GM12878 (cell line): ENCODE measurements at regions not wholly inside any gene's neighbourhood (a gene's known extent, or its start where the extent isn't known, plus 50 kb on each side); places are given as distances from the start of the nearest gene placed in this dataset.

ENCODE experiments used
- ATAC-seq: fragments of 200-7000 bp; cut with Tn5 transposase; 3 replicates; pipeline ENCODE4 v1.9.1; 2020; ENCODE audit warnings: mild to moderate bottlenecking, moderate library complexity
- BruUV-seq: library from RNA; stranded (reverse); fragments of 400-500 nt; replicated peaks from 2 replicates; lab custom pipeline; 2021; lab: Mats Ljungman, UMichigan
- CTCF ChIA-PET: fragments of 300-600 bp; sonication (Branson Sonifier 250); formaldehyde crosslinking; extraction: SDS; loops from one replicate; lab custom pipeline; 2021; ENCODE audit warnings: inconsistent platforms; lab: Yijun Ruan, JAX
- POLR2A ChIA-PET: fragments of 350-600 bp; formaldehyde crosslinking; extraction: SDS; loops from one replicate; lab custom pipeline; 2021; ENCODE audit warnings: inconsistent platforms; lab: Charles Lee
- RAD21 ChIA-PET: fragments of 300-600 bp; sonication (Branson Sonifier 250); formaldehyde crosslinking; loops from one replicate; lab custom pipeline; 2023; ENCODE audit warnings: antibody characterized with exemption; ENCODE audit not compliant: unreplicated experiment; lab: Charles Lee
- SMC1A ChIA-PET: fragments of 300-600 bp; sonication (Branson Sonifier 250); formaldehyde crosslinking; loops from one replicate; lab custom pipeline; 2023; ENCODE audit not compliant: unreplicated experiment, uncharacterized antibody; lab: Charles Lee
- DNase-seq: peaks from one replicate; pipeline ENCODE4 v3.0.0-alpha.2; 2011; ENCODE audit warnings: low read depth, low spot score
- FAIRE-seq: peaks from 3 replicates; lab custom pipeline; 2011; peaks lifted over from hg19 to GRCh38; lab: Jason Lieb, UNC
- H2AFZ ChIP-seq: 2 replicates; pipeline ENCODE4 v1.6.0; 2011; ENCODE audit warnings: low read depth, low read length, control low read depth; ENCODE audit not compliant: control insufficient read depth
- H3K27ac ChIP-seq: 2 replicates; pipeline ENCODE4 v1.5.1; 2011; ENCODE audit warnings: control low read depth; ENCODE audit not compliant: control insufficient read depth, insufficient read depth
- H3K27me3 ChIP-seq, 2 experiments: replicated peaks in 1 of 2; 2 replicates each; pipeline versions ENCODE4 v1.6.0 to v1.6.1; 2011; ENCODE audit warnings: low read length in 1 of 2; ENCODE audit not compliant: control insufficient read depth in 2 of 2, insufficient read depth in 2 of 2
- H3K36me3 ChIP-seq, 2 experiments: 2 replicates each; pipeline ENCODE4 v1.5.1; 2011; ENCODE audit warnings: low read length in 1 of 2; ENCODE audit not compliant: control insufficient read depth in 2 of 2, insufficient read depth in 2 of 2
- H3K4me1 ChIP-seq: 2 replicates; pipeline ENCODE4 v1.6.1; 2011; ENCODE audit warnings: mild to moderate bottlenecking, low read length, moderate library complexity, mixed read lengths; ENCODE audit not compliant: control insufficient read depth, insufficient read depth
- H3K4me2 ChIP-seq: 2 replicates; pipeline ENCODE4 v1.6.0; 2011; ENCODE audit warnings: control low read depth; ENCODE audit not compliant: control insufficient read depth, insufficient read depth
- H3K4me3 ChIP-seq: fragments of 200-600 bp; sonication (generic); 2 replicates; pipeline ENCODE4 v1.5.1; 2016
- H3K79me2 ChIP-seq: 2 replicates; pipeline ENCODE4 v1.6.0; 2011; ENCODE audit warnings: low read length; ENCODE audit not compliant: control insufficient read depth, insufficient read depth
- H3K9ac ChIP-seq: 2 replicates; pipeline ENCODE4 v1.8.0; 2011; ENCODE audit warnings: low read length, control low read depth, mixed read lengths; ENCODE audit not compliant: control insufficient read depth, insufficient read depth
- H3K9me3 ChIP-seq: replicated peaks from 3 replicates; pipeline ENCODE4 v1.5.1; 2011; ENCODE audit warnings: mild to moderate bottlenecking, low read length; ENCODE audit not compliant: control insufficient read depth, insufficient read depth
- H4K20me1 ChIP-seq: 2 replicates; pipeline ENCODE4 v1.6.0; 2011; ENCODE audit not compliant: control insufficient read depth, insufficient read depth
- BCL11A ChIP-seq: IDR thresholded peaks from 2 replicates; pipeline ENCODE4 v1.6.1; 2011; ENCODE audit warnings: low read depth, low read length
- BRCA1 ChIP-seq: IDR thresholded peaks from 2 replicates; pipeline ENCODE4 v1.6.1; 2011; ENCODE audit warnings: low read depth, low read length, improper control_type of control experiment
- FOXK2 ChIP-seq: fragments of 450-650 bp; IDR thresholded peaks from 2 replicates; pipeline ENCODE4 v1.6.1; 2017; ENCODE audit warnings: mild to moderate bottlenecking, moderate library complexity
- FOXM1 ChIP-seq: IDR thresholded peaks from 2 replicates; pipeline ENCODE4 v1.6.1; 2012; ENCODE audit warnings: low read depth, mild to moderate bottlenecking, inconsistent platforms, low read length, moderate library complexity
- IKZF1 ChIP-seq: fragments of 450-650 bp; conservative IDR thresholded peaks from 2 replicates; pipeline ENCODE4 v1.6.1; 2017; ENCODE audit warnings: antibody characterized with exemption, mild to moderate bottlenecking
- IKZF2 ChIP-seq, 2 experiments: fragments of 450-650 bp; IDR thresholded peaks; 2 replicates each; pipeline ENCODE4 v1.6.1; 2017; ENCODE audit warnings: mild to moderate bottlenecking in 2 of 2, moderate library complexity in 2 of 2
- JUND ChIP-seq: IDR thresholded peaks from 2 replicates; pipeline ENCODE4 v1.6.1; 2012; ENCODE audit warnings: low read depth, mild to moderate bottlenecking, low read length, improper control_type of control experiment, moderate library complexity
- MEF2A ChIP-seq: IDR thresholded peaks from 2 replicates; pipeline ENCODE4 v1.6.1; 2011; ENCODE audit warnings: low read depth, mild to moderate bottlenecking, low read length, moderate library complexity; ENCODE audit not compliant: insufficient read depth
- MEF2B ChIP-seq: fragments of 450-650 bp; IDR thresholded peaks from 2 replicates; pipeline ENCODE4 v1.6.1; 2018; ENCODE audit warnings: mild to moderate bottlenecking, moderate library complexity; ENCODE audit not compliant: partially characterized antibody, poor library complexity, severe bottlenecking
- NR2F1 ChIP-seq: fragments of 450-650 bp; conservative IDR thresholded peaks from 2 replicates; pipeline ENCODE4 v1.6.1; 2017; ENCODE audit warnings: mild to moderate bottlenecking
- PML ChIP-seq: IDR thresholded peaks from 2 replicates; pipeline ENCODE4 v1.6.1; 2012; ENCODE audit warnings: low read length, inconsistent platforms
- SIN3A ChIP-seq: IDR thresholded peaks from 2 replicates; pipeline ENCODE4 v1.6.1; 2012; ENCODE audit warnings: low read depth, low read length, improper control_type of control experiment
- SIX5 ChIP-seq: IDR thresholded peaks from 2 replicates; pipeline ENCODE4 v1.6.1; 2011; ENCODE audit warnings: mild to moderate bottlenecking, low read depth, low read length, moderate library complexity; ENCODE audit not compliant: severe bottlenecking
- SREBF2 ChIP-seq: IDR thresholded peaks from 2 replicates; pipeline ENCODE4 v1.6.1; 2012; ENCODE audit warnings: mild to moderate bottlenecking, low read length
- TCF3 ChIP-seq: IDR thresholded peaks from 2 replicates; pipeline ENCODE4 v1.6.1; 2012; ENCODE audit warnings: low read depth, mild to moderate bottlenecking, low read length, borderline replicate concordance; ENCODE audit not compliant: insufficient read depth
- WGBS: methylation state at CpG from one replicate; pipeline ENCODE4 v1.1.6; 2016; ENCODE audit warnings: low lambda C conversion rate; ENCODE audit not compliant: insufficient replicate concordance, insufficient coverage; ENCODE audit errors: missing lambda C conversion rate; 5-methylcytosine and 5-hydroxymethylcytosine counted together
- in situ Hi-C: fragments of 300-500 bp; cut with MboI; formaldehyde crosslinking; loops from 9 replicates; pipeline ENCODE4 v1.14.3; 2018; ENCODE audit warnings: mixed read lengths
- intact Hi-C: fragments of 100-400 bp; cut with micrococcal nuclease; formaldehyde crosslinking; loops from one replicate; pipeline ENCODE4 v1.14.2; 2022; ENCODE audit not compliant: unreplicated experiment
- TF ChIP-seq, protein P1 (sequence below): fragments of 450-650 bp; IDR thresholded peaks from 2 replicates; pipeline ENCODE4 v1.6.1; 2017; ENCODE audit warnings: low read depth, mild to moderate bottlenecking, moderate library complexity
- TF ChIP-seq, protein P2 (sequence below): fragments of 450-650 bp; conservative IDR thresholded peaks from 2 replicates; pipeline ENCODE4 v1.6.1; 2017; ENCODE audit warnings: mild to moderate bottlenecking, moderate library complexity

DNA sequence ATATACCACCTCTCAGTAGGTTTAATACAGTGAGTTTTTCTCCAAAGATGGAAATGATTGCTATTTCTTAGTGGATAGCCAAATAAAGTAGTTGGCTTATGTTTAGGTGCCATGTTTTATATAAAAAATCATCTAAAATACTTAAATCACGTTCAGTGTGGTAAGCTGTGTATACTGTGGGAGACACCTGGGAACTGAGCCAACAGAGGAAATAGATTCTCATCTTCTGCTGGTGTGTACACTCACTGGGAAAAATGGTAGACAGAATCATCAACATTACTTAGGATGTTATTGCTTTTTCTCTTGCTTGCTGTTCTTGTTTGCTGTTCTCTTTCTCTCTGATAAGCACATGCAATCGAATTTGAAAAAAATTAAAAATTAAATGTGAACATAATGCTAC lies 112.6 kb upstream of the MB21D2 start:
- H2AFZ ChIP-seq, result no peak overlapping the region
- SMC1A ChIA-PET, result interaction anchor here (1.1 kb wide), 1 partner anchor 11 kb away, joined by 3 read pairs; no protein-coding TSS in a partner anchor
- ATAC-seq (no peak), DNase-seq (no peak), FAIRE-seq (no peak)
- no peaks in the 10 kb centered on the region for H3K36me3 ChIP-seq
- intact Hi-C loops, result loop anchor here (10.0 kb wide), 1 partner anchor 555 kb away; no protein-coding TSS in a partner anchor
- no peak overlapping the region for H3K4me3 ChIP-seq
- no peak overlapping the region for H3K27ac ChIP-seq
- RAD21 ChIA-PET, result no interaction called here
- H3K4me2 ChIP-seq, result no peak overlapping the region
- POLR2A ChIA-PET, result interaction anchor here (0.6 kb wide), 1 partner anchor 12 kb away, joined by 3 read pairs; no protein-coding TSS in a partner anchor
- in situ Hi-C loops, result no loop called here
- BruUV-seq, result no TSS peak
- H4K20me1 ChIP-seq, result no peaks in the 10 kb centered on the region
- no peaks in the 10 kb centered on the region for H3K4me1 ChIP-seq
- H3K9me3 ChIP-seq, result no peaks in the 10 kb centered on the region
- H3K27me3 ChIP-seq, result no peaks in the 10 kb centered on the region
- no peaks in the 10 kb centered on the region for H3K79me2 ChIP-seq
- no peak for TF ChIP-seq SIX5
- no peak for TF ChIP-seq PML
- no peak for TF ChIP-seq FOXM1
- no peak for TF ChIP-seq TCF3
- TF ChIP-seq MEF2B, result no peak
- TF ChIP-seq BRCA1, result no peak
- TF ChIP-seq IKZF2 (IDR thresholded peaks at IDR 0.05), result no peak
- no peak for TF ChIP-seq IKZF1
- TF ChIP-seq, protein P1, sequence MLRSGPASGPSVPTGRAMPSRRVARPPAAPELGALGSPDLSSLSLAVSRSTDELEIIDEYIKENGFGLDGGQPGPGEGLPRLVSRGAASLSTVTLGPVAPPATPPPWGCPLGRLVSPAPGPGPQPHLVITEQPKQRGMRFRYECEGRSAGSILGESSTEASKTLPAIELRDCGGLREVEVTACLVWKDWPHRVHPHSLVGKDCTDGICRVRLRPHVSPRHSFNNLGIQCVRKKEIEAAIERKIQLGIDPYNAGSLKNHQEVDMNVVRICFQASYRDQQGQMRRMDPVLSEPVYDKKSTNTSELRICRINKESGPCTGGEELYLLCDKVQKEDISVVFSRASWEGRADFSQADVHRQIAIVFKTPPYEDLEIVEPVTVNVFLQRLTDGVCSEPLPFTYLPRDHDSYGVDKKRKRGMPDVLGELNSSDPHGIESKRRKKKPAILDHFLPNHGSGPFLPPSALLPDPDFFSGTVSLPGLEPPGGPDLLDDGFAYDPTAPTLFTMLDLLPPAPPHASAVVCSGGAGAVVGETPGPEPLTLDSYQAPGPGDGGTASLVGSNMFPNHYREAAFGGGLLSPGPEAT, result no peak
- TF ChIP-seq MEF2A, result no peak
- TF ChIP-seq FOXK2, result no peak
- TF ChIP-seq NR2F1, result no peak
- TF ChIP-seq, protein P2, sequence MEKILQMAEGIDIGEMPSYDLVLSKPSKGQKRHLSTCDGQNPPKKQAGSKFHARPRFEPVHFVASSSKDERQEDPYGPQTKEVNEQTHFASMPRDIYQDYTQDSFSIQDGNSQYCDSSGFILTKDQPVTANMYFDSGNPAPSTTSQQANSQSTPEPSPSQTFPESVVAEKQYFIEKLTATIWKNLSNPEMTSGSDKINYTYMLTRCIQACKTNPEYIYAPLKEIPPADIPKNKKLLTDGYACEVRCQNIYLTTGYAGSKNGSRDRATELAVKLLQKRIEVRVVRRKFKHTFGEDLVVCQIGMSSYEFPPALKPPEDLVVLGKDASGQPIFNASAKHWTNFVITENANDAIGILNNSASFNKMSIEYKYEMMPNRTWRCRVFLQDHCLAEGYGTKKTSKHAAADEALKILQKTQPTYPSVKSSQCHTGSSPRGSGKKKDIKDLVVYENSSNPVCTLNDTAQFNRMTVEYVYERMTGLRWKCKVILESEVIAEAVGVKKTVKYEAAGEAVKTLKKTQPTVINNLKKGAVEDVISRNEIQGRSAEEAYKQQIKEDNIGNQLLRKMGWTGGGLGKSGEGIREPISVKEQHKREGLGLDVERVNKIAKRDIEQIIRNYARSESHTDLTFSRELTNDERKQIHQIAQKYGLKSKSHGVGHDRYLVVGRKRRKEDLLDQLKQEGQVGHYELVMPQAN, result no peak
- TF ChIP-seq SIN3A, result no peak
- no peak for TF ChIP-seq SREBF2
- TF ChIP-seq BCL11A, result no peak
- TF ChIP-seq JUND, result no peak
- 0% methylated on average over 2 of the region's 2 CpGs for WGBS
- CTCF ChIA-PET, result no interaction called here
- no peak overlapping the region for H3K9ac ChIP-seq
